Ovary (tissue), 3 donors: ENCODE measurements at regions not wholly inside any gene's neighbourhood (a gene's known extent, or its start where the extent isn't known, plus 50 kb on each side); places are given as distances from the start of the nearest gene placed in this dataset.

Source experiments
- CTCF ChIP-seq, 3 donors: fragments of 450-650 bp in 2 of 3; fragments of 200-600 bp in 1 of 3; IDR thresholded peaks; one replicate each; pipeline versions ENCODE4 v1.5.1 to v1.8.0; 2016 to 2022; ENCODE audit warnings: antibody characterized with exemption in 3 of 3, mild to moderate bottlenecking in 1 of 3
- EP300 ChIP-seq: sonication (generic); formaldehyde crosslinking; IDR thresholded peaks from one replicate; pipeline ENCODE4 v1.6.1; 2017; ENCODE audit warnings: antibody characterized with exemption
- donor health status: DM: no; HTN: no; CAD: no.

- TF ChIP-seq CTCF (IDR thresholded peaks at IDR 0.05) (no peak), EP300 (no peak)
Observed at GRCh38 chr12:127781336-127781735, 485.6 kb upstream of the TMEM132C start.
